GM23338 (cell line): ENCODE measurements at regions not wholly inside any gene's neighbourhood (a gene's known extent, or its start where the extent isn't known, plus 50 kb on each side); places are given as distances from the start of the nearest gene placed in this dataset.
"Not testable (repeated sequence)": the region's sequence is repeated elsewhere in the genome, so short reads cannot be mapped to it uniquely, and the experiment has no call there.

ENCODE experiments used
- ATAC-seq: fragments of 200-7000 bp; cut with Tn5 transposase; 3 replicates; pipeline ENCODE4 v1.9.1; 2020
- DNase-seq: peaks from one replicate; pipeline ENCODE4 v3.0.0-alpha.2; 2015; ENCODE audit warnings: low spot score
- H2AFZ ChIP-seq: fragments of 200-600 bp; sonication (generic); 2 replicates; pipeline ENCODE4 v1.8.0; 2016; ENCODE audit warnings: antibody characterized with exemption, mild to moderate bottlenecking, moderate library complexity
- H3F3A ChIP-seq: fragments of 200-600 bp; sonication (generic); replicated peaks from 2 replicates; pipeline ENCODE4 v1.8.0; 2017; ENCODE audit warnings: antibody characterized with exemption, mixed run types, low read depth
- H3K27ac ChIP-seq: fragments of 200-600 bp; sonication (generic); 2 replicates; pipeline ENCODE4 v1.6.1; 2016; ENCODE audit warnings: low read depth
- H3K27me3 ChIP-seq: fragments of 200-600 bp; sonication (generic); 2 replicates; pipeline ENCODE4 v1.8.0; 2016; ENCODE audit warnings: mild to moderate bottlenecking, mixed run types, moderate library complexity; ENCODE audit not compliant: insufficient read depth
- H3K36me3 ChIP-seq: fragments of 200-600 bp; sonication (generic); 2 replicates; pipeline ENCODE4 v1.8.0; 2016; ENCODE audit warnings: mild to moderate bottlenecking; ENCODE audit not compliant: insufficient read depth
- H3K4me1 ChIP-seq: fragments of 200-600 bp; sonication (generic); 2 replicates; pipeline ENCODE4 v1.8.0; 2016; ENCODE audit warnings: mild to moderate bottlenecking, moderate library complexity; ENCODE audit not compliant: insufficient read depth
- H3K4me2 ChIP-seq: fragments of 200-600 bp; sonication (generic); 2 replicates; pipeline ENCODE4 v1.7.1; 2017; ENCODE audit warnings: mixed run types
- H3K4me3 ChIP-seq: fragments of 200-600 bp; sonication (generic); 2 replicates; pipeline ENCODE4 v1.6.1; 2016; ENCODE audit warnings: mixed run types
- H3K79me2 ChIP-seq: fragments of 200-600 bp; sonication (generic); replicated peaks from 2 replicates; pipeline ENCODE4 v1.8.0; 2017; ENCODE audit warnings: mild to moderate bottlenecking; ENCODE audit not compliant: insufficient read depth
- H3K9me2 ChIP-seq: fragments of 200-600 bp; sonication (generic); 2 replicates; pipeline ENCODE4 v1.8.0; 2017; ENCODE audit not compliant: insufficient read depth
- H4K20me1 ChIP-seq: fragments of 200-600 bp; sonication (generic); replicated peaks from 2 replicates; pipeline ENCODE4 v1.8.0; 2017; ENCODE audit warnings: mild to moderate bottlenecking; ENCODE audit not compliant: insufficient read depth
- H3K27ac Mint-ChIP-seq: 2 replicates; pipeline ENCODE4 v1.8.0; 2020; ENCODE audit warnings: inconsistent platforms, mild to moderate bottlenecking, moderate library complexity, mixed read lengths
- H3K27me3 Mint-ChIP-seq: 3 replicates; pipeline ENCODE4 v1.8.0; 2022; ENCODE audit warnings: low read depth, mild to moderate bottlenecking, moderate library complexity, mixed read lengths, inconsistent platforms; ENCODE audit not compliant: insufficient read depth, poor library complexity
- H3K36me3 Mint-ChIP-seq: 3 replicates; pipeline ENCODE4 v1.8.0; 2021; ENCODE audit warnings: low read depth, mild to moderate bottlenecking, inconsistent platforms, moderate library complexity, mixed read lengths
- H3K4me1 Mint-ChIP-seq: 3 replicates; pipeline ENCODE4 v1.8.0; 2020; ENCODE audit warnings: mild to moderate bottlenecking, inconsistent platforms, mixed read lengths
- H3K4me3 Mint-ChIP-seq: 3 replicates; pipeline ENCODE4 v1.8.0; 2021; ENCODE audit warnings: moderate library complexity, mild to moderate bottlenecking, inconsistent platforms, mixed read lengths
- H3K9me3 Mint-ChIP-seq: 3 replicates; pipeline ENCODE4 v1.8.0; 2020; ENCODE audit warnings: moderate library complexity, mild to moderate bottlenecking, inconsistent platforms, mixed read lengths
- EZH2 ChIP-seq: fragments of 200-600 bp; sonication (generic); IDR thresholded peaks from one replicate; pipeline ENCODE4 v1.8.0; 2017; ENCODE audit warnings: antibody characterized with exemption, mild to moderate bottlenecking, low read depth; ENCODE audit not compliant: unreplicated experiment
- ZNF114 ChIP-seq: fragments of 250-450 bp; sonication (Bioruptor Pico); IDR thresholded peaks from 2 replicates; pipeline ENCODE4 v1.5.0; 2020; ENCODE audit warnings: mild to moderate bottlenecking, moderate library complexity
- TF ChIP-seq, protein P1 (sequence below): IDR thresholded peaks from 2 replicates; pipeline ENCODE4 v1.6.1; 2016; ENCODE audit warnings: antibody characterized with exemption
- TF ChIP-seq, protein P2 (sequence below), 2 experiments: fragments of 200-600 bp in 1 of 2; sonication (generic) in 1 of 2; conservative IDR thresholded peaks; 2 replicates each; pipeline versions ENCODE4 v1.5.1 to v1.6.1; 2016 to 2017; ENCODE audit warnings: antibody characterized with exemption in 2 of 2, low read depth in 2 of 2, mild to moderate bottlenecking in 2 of 2, moderate library complexity in 1 of 2

DNA sequence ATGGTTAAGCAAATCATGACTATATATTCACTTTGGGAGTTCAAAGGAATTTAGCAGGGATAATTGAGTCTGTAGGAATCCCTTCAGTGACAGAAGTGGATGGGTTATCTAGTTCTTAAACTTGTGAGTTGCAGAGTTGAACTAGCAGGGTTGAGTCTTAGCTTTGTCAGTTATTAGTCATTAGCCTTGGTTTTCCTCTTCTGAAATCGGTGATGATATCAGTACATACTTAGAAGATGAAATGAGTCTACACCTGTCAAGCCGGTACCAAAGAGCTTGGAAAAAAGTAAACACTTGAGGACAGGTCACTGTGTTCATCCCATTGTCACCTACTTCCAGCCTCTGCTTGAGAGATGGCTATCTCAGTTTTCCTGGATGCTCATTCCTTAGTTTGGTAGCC, 73.5 kb downstream of the BUB3 start:
- H3K27me3 ChIP-seq = no peaks in the 10 kb centered on the region
- no peaks in the 10 kb centered on the region for H3K27me3 Mint-ChIP-seq

DNA sequence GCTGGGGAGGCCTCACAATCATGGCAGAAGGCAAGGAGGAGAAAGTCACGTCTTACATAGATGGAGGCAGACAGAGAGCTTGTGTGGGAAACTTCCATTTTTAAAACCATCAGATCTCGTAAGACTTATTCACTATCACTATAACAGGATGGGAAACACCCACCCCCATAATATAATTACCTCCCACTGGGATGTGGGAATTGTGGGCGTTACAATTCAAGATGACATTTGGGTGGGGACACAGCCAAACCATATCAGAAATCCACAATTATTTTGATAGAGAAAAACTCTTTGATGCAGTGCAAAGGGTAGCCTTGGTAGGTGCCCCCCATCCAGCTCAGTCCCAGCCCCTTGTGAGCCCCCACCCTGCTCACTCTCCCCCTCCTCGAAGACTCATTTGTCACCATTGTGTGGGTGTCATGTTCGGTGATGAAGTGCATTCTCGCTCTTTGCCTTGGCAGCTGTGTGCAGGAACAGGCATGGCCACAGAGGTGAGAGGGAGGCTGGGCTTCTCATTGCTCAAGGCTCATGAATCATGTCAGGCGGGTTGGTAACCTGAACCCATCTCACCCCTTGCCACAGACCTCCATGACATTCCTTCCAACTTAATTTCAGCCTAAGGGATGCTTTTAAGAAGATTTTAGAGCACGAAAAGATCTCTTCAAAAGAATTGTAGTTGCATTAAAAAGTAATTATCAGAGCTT, 75.9 kb downstream of the BUB3 start:
- no peaks in the 10 kb centered on the region for H3F3A ChIP-seq
- no peaks in the 10 kb centered on the region; the same call in 1 of the 2 replicates for H4K20me1 ChIP-seq
- no peak for DNase-seq

More for the DNA sequence above, 73.5 kb downstream of the BUB3 start:
- H3K4me3 Mint-ChIP-seq = no peak overlapping the region
- Histone ChIP-seq H3K27ac (no peak overlapping the region), H3K9me2 (peaks cover 15% of the 10 kb centered on the region; the same call in 1 of the 2 replicates), H3K4me3 (no peak overlapping the region), H3K4me2 (no peak overlapping the region), H3F3A (no peaks in the 10 kb centered on the region), H3K36me3 (no peaks in the 10 kb centered on the region), H3K79me2 (no peaks in the 10 kb centered on the region), H4K20me1 (no peaks in the 10 kb centered on the region; the same call in 1 of the 2 replicates), H3K4me1 (no peaks in the 10 kb centered on the region), H2AFZ (no peak overlapping the region)
- no peak overlapping the region for H3K27ac Mint-ChIP-seq
- H3K36me3 Mint-ChIP-seq = peaks cover 6% of the 10 kb centered on the region; the same call in 1 of the 3 replicates
- DNase-seq = no peak
- no peaks in the 10 kb centered on the region; the same call in 2 of the 3 replicates for H3K9me3 Mint-ChIP-seq
- H3K4me1 Mint-ChIP-seq = no peaks in the 10 kb centered on the region
- no peak for ATAC-seq
- no peak for TF ChIP-seq ZNF114
- TF ChIP-seq, protein P1, sequence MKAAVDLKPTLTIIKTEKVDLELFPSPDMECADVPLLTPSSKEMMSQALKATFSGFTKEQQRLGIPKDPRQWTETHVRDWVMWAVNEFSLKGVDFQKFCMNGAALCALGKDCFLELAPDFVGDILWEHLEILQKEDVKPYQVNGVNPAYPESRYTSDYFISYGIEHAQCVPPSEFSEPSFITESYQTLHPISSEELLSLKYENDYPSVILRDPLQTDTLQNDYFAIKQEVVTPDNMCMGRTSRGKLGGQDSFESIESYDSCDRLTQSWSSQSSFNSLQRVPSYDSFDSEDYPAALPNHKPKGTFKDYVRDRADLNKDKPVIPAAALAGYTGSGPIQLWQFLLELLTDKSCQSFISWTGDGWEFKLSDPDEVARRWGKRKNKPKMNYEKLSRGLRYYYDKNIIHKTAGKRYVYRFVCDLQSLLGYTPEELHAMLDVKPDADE = no peak

DNA sequence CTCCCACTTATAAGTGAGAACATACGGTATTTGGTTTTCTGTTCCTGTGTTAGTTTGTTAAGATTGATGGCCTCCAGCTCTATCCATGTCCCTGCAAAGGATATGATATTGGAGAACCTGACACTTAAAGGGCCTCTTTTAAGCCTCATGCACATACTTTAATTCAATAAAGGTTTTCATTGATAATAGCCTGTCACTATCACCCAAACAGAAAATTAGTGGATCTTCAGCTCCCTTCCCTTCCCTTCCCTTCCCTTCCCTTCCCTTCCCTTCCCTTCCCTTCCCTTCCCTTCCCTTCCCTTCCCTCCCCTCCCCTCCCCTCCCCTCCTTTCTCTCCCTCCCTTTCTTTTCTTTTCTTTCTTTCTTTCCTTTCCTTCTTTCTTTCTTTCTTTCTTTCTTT, 78.7 kb downstream of the BUB3 start:
- not testable (repeated sequence) for H3K27me3 Mint-ChIP-seq, H3K4me3 ChIP-seq, H3K27ac Mint-ChIP-seq, ATAC-seq, H3K27ac ChIP-seq, H3K4me1 Mint-ChIP-seq, H3K36me3 ChIP-seq, H3K79me2 ChIP-seq, H3F3A ChIP-seq, H3K4me2 ChIP-seq, H3K4me3 Mint-ChIP-seq, DNase-seq, H3K9me3 Mint-ChIP-seq, H3K27me3 ChIP-seq, H4K20me1 ChIP-seq, H3K4me1 ChIP-seq, H2AFZ ChIP-seq
- peaks cover 11% of the 10 kb centered on the region; the same call in 1 of the 3 replicates for H3K36me3 Mint-ChIP-seq
- peaks cover 15% of the 10 kb centered on the region; the same call in 1 of the 2 replicates for H3K9me2 ChIP-seq

More for the DNA sequence above, 75.9 kb downstream of the BUB3 start:
- Histone ChIP-seq H3K79me2 (no peaks in the 10 kb centered on the region), H3K27me3 (no peaks in the 10 kb centered on the region), H3K9me2 (peaks cover 15% of the 10 kb centered on the region; the same call in 1 of the 2 replicates), H3K4me1 (no peaks in the 10 kb centered on the region), H3K4me2 (no peak overlapping the region), H3K27ac (no peak overlapping the region), H2AFZ (no peak overlapping the region), H3K4me3 (no peak overlapping the region), H3K36me3 (no peaks in the 10 kb centered on the region)
- Mint-ChIP-seq H3K27me3 (peaks cover 3% of the 10 kb centered on the region), H3K4me1 (no peaks in the 10 kb centered on the region), H3K9me3 (no peaks in the 10 kb centered on the region; the same call in 1 of the 3 replicates), H3K27ac (no peak overlapping the region), H3K36me3 (peaks cover 7% of the 10 kb centered on the region; the same call in 1 of the 3 replicates), H3K4me3 (no peak overlapping the region)
- TF ChIP-seq, protein P2, sequence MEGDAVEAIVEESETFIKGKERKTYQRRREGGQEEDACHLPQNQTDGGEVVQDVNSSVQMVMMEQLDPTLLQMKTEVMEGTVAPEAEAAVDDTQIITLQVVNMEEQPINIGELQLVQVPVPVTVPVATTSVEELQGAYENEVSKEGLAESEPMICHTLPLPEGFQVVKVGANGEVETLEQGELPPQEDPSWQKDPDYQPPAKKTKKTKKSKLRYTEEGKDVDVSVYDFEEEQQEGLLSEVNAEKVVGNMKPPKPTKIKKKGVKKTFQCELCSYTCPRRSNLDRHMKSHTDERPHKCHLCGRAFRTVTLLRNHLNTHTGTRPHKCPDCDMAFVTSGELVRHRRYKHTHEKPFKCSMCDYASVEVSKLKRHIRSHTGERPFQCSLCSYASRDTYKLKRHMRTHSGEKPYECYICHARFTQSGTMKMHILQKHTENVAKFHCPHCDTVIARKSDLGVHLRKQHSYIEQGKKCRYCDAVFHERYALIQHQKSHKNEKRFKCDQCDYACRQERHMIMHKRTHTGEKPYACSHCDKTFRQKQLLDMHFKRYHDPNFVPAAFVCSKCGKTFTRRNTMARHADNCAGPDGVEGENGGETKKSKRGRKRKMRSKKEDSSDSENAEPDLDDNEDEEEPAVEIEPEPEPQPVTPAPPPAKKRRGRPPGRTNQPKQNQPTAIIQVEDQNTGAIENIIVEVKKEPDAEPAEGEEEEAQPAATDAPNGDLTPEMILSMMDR (conservative IDR thresholded peaks at IDR 0.05; ENCODE audit: low read depth in 2 of 2) = no peak
- TF ChIP-seq EZH2 = no peak
- no peak for ATAC-seq

DNA sequence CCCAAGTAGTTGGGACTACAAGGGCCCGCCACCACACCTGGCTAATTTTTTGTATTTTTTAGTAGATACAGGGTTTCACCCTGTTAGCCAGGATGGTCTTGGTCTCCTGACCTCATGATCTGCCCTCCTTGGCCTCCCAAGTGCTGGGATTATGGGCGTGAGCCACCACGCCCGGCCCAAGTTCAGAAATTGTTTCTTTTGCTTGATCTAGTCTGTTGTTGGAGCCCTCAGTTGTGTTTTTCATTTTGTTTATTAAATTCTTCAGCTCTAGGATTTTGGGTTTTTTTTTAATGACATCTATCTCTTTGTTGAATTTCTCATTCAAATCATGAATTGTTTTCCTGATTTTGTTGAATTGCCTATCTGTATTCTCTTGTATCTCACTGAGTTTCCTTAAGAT, 80.8 kb downstream of the BUB3 start:
- not testable (repeated sequence) for H3K4me1 ChIP-seq, H3K36me3 ChIP-seq, H3K9me3 Mint-ChIP-seq, H3F3A ChIP-seq, ATAC-seq, H3K4me3 Mint-ChIP-seq, H3K4me2 ChIP-seq, H3K4me3 ChIP-seq, H3K27me3 Mint-ChIP-seq, H3K27ac ChIP-seq, H3K27ac Mint-ChIP-seq, H4K20me1 ChIP-seq, DNase-seq, H3K27me3 ChIP-seq, H3K4me1 Mint-ChIP-seq, H2AFZ ChIP-seq, H3K79me2 ChIP-seq
- peaks cover 15% of the 10 kb centered on the region; the same call in 1 of the 2 replicates for H3K9me2 ChIP-seq
- H3K36me3 Mint-ChIP-seq = peaks cover 11% of the 10 kb centered on the region; the same call in 1 of the 3 replicates
